Activated naive CD8-positive, alpha-beta T cell treated with anti-CD3 and anti-CD28 coated beads for 36 hours (primary cell): ENCODE measurements at regions not wholly inside any gene's neighbourhood (a gene's known extent, or its start where the extent isn't known, plus 50 kb on each side); places are given as distances from the start of the nearest gene placed in this dataset.
"Not testable (repeated sequence)": the region's sequence is repeated elsewhere in the genome, so short reads cannot be mapped to it uniquely, and the experiment has no call there.

Experiments
- DNase-seq: peaks from one replicate; pipeline ENCODE4 v3.0.0; 2021
- H3K27ac Mint-ChIP-seq: one replicate; pipeline ENCODE4 v1.8.0; 2022; ENCODE audit warnings: mild to moderate bottlenecking, moderate library complexity, mixed read lengths
- H3K27me3 Mint-ChIP-seq: one replicate; pipeline ENCODE4 v1.8.0; 2022; ENCODE audit warnings: mild to moderate bottlenecking, mixed read lengths
- H3K36me3 Mint-ChIP-seq: one replicate; pipeline ENCODE4 v1.8.0; 2021; ENCODE audit warnings: mild to moderate bottlenecking, mixed read lengths
- H3K4me1 Mint-ChIP-seq: one replicate; pipeline ENCODE4 v1.8.0; 2021; ENCODE audit warnings: mixed read lengths
- H3K4me3 Mint-ChIP-seq: one replicate; pipeline ENCODE4 v1.8.0; 2022; ENCODE audit warnings: mild to moderate bottlenecking, moderate library complexity, mixed read lengths
- H3K9me3 Mint-ChIP-seq: one replicate; pipeline ENCODE4 v1.8.0; 2022; ENCODE audit warnings: mixed read lengths

DNA sequence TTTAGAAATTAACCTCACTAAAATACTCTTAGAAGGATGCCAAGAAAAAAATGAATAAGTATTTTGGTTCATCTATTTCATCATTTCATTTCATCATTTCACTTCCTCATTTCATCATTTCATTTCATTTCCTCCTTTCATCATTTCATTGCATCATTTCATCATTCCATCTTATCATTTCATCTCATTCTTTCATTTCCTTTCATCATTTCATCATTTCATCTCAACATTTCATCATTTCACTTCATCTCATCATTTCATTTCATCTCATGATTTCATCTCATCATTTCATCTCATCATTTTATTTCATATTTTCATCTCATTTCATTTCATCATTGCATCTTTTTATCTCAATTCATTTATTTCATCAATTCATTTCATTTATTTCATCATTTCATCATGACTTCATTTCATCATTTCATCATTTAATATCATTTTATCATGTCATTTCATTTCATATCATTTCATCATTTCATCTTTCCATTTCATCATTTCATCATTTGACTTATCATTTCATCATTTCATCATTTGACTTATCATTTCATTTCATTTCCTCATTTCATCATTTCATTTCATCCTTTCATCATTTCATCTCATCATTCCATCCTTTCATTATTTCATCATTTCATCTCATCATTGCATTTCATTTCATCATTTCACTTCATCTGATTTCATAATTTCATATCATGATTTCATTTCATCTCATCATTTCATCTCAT, 129.9 kb downstream of the ZNF92 start:
- H3K27ac Mint-ChIP-seq = no peak overlapping the region
- no peaks in the 10 kb centered on the region for H3K36me3 Mint-ChIP-seq
- H3K27me3 Mint-ChIP-seq = peaks cover 9% of the 10 kb centered on the region
- H3K4me3 Mint-ChIP-seq = no peak overlapping the region
- no peaks in the 10 kb centered on the region for H3K4me1 Mint-ChIP-seq
- DNase-seq = no peak
- H3K9me3 Mint-ChIP-seq = no peaks in the 10 kb centered on the region

- not testable (repeated sequence) for H3K4me1 Mint-ChIP-seq, H3K9me3 Mint-ChIP-seq, DNase-seq, H3K36me3 Mint-ChIP-seq, H3K4me3 Mint-ChIP-seq, H3K27me3 Mint-ChIP-seq, H3K27ac Mint-ChIP-seq
Observed at GRCh38 chr7:65504504-65505319, 131.1 kb downstream of the ZNF92 start.

DNA sequence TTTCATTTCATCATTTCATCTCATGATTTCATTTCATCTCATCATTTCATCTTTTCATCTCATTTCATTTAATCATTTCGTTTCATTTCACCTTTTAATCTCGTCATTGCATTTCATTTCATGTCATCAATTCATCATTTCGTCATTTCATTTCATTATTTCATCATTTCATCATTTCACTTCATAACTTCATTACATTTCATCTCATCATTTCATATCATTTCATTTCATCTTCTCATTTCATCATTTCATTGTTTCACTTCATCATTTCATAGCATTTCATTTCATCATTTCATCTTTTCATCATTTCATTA, 131.6 kb downstream of the ZNF92 start:
- H3K9me3 Mint-ChIP-seq, H3K27ac Mint-ChIP-seq, DNase-seq, H3K4me1 Mint-ChIP-seq, H3K4me3 Mint-ChIP-seq, H3K36me3 Mint-ChIP-seq: not testable (repeated sequence)
- H3K27me3 Mint-ChIP-seq = peaks cover 11% of the 10 kb centered on the region

- Mint-ChIP-seq H3K27me3 (peaks cover 26% of the 10 kb centered on the region), H3K4me3 (peak overlapping the region; percentile 53)
- not testable (repeated sequence) for H3K4me1 Mint-ChIP-seq, DNase-seq, H3K36me3 Mint-ChIP-seq, H3K9me3 Mint-ChIP-seq, H3K27ac Mint-ChIP-seq
Observed at GRCh38 chr7:65508581-65509367, 135.1 kb downstream of the ZNF92 start.

DNA sequence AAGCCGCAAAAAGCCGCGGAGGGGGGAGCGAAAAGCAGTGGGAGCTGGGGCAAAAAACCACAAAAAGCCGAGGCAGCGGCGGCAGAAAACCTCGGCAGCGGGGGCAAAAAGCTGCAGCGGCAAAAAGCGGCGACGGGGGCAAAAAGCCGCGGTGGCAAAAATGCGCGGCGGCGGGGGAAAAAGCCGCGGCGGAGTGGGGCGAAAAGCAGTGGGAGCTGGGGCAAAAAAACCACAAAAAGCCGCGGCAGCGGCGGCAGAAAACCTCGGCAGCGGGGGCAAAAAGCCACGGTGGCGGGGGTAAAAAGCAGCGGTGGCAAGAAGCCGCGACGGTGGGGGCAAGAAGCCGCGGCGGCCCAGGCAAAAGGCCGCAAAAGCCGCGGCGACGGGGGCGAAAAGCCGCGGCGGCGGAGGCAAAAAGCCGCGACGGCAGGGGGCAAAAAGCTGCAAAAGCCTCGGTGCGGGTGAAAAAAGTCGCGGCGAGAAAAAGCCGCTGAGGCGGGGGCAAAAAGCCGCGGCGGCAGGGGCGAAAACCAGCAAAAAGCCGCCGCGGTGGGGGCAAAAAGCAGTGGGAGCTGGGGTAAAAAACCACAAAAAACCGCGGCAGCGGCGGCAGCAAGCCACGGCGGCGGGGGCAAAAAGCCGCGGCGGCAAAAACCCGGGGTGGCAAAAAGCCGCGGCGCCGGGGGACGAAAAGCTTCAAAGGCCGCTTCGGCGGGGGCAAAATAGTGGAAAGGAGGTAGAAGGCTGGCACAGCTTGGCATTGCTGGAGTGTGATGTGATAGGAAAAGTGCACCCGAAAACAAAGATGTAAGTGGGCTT, 135.9 kb downstream of the ZNF92 start:
- Mint-ChIP-seq H3K4me3 (peak overlapping the region; percentile 53), H3K36me3 (no peaks in the 10 kb centered on the region), H3K9me3 (peaks cover 2% of the 10 kb centered on the region), H3K27me3 (peaks cover 30% of the 10 kb centered on the region), H3K4me1 (no peaks in the 10 kb centered on the region), H3K27ac (no peak overlapping the region)
- no peak for DNase-seq

DNA sequence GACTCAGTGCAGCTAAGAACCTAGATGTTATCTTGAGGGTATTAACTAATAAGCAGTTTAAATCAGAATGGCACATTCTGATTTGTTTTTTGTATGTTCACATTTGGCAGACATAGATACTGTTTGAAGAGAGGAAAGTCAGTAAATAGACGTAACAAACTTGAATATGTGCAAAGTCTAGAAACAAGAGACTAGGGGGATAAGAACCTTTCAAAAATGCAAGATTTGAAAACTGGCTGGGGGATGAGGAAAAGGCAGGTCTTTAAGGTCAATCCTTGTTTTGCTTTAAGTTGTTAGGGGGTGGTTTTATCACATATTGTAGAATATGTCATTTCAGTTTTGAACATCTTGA, 136.5 kb downstream of the ZNF92 start:
- H3K27ac Mint-ChIP-seq, H3K36me3 Mint-ChIP-seq, H3K4me1 Mint-ChIP-seq, H3K9me3 Mint-ChIP-seq, DNase-seq: not testable (repeated sequence)
- H3K27me3 Mint-ChIP-seq = peaks cover 33% of the 10 kb centered on the region
- H3K4me3 Mint-ChIP-seq = peak overlapping the region; percentile 13

GRCh38 chr7:65519751-65520150, 146.1 kb downstream of the ZNF92 start:
- not testable (repeated sequence) for H3K27ac Mint-ChIP-seq, H3K4me3 Mint-ChIP-seq, H3K4me1 Mint-ChIP-seq, DNase-seq, H3K36me3 Mint-ChIP-seq, H3K9me3 Mint-ChIP-seq
- H3K27me3 Mint-ChIP-seq = peaks cover 11% of the 10 kb centered on the region

DNA sequence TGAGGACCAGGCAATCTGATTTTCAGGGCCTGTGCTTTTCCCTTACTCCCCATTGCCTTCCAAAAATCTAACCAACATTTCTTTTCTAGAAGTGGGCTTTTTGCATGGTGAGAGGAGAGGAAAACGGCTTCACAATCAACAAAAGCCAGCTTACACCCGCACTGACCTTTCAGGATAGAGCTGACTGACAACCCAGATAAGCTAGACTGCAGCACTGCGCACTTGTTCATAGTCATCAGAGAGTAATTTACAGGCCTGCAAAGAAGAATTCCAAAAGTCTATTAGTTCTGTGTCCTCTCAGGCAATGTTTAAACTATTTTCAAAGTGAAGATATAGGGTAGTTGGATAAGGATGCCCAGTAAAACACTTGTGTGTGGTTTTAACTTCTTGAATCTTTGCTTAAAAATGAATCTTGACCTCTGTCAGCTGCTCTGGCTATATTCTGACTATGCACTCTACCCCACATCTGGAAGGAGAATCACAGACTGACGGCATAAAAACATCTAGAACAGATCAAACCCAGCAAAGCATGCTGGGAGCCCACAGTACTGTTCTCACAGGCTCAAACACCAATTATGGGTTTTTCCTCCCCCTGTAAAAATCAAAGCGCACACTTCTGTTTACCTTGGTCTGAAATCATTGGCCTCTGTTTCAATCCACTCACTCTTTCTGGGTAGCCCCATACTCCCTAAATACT, 172.0 kb downstream of the ZNF92 start:
- not testable (repeated sequence) for H3K27ac Mint-ChIP-seq, H3K4me1 Mint-ChIP-seq

GRCh38 chr7:65549589-65550443, 176.2 kb downstream of the ZNF92 start:
- not testable (repeated sequence) for H3K36me3 Mint-ChIP-seq, H3K27me3 Mint-ChIP-seq, H3K9me3 Mint-ChIP-seq, H3K4me1 Mint-ChIP-seq, H3K4me3 Mint-ChIP-seq, H3K27ac Mint-ChIP-seq, DNase-seq

More for the DNA sequence above, 172.0 kb downstream of the ZNF92 start:
- H3K36me3 Mint-ChIP-seq, H3K9me3 Mint-ChIP-seq, H3K4me3 Mint-ChIP-seq, H3K27me3 Mint-ChIP-seq, DNase-seq: not testable (repeated sequence)

GRCh38 chr7:65550444-65550809, 176.8 kb downstream of the ZNF92 start:
- H3K4me3 Mint-ChIP-seq, H3K36me3 Mint-ChIP-seq, H3K9me3 Mint-ChIP-seq, DNase-seq, H3K4me1 Mint-ChIP-seq, H3K27me3 Mint-ChIP-seq, H3K27ac Mint-ChIP-seq: not testable (repeated sequence)

DNA sequence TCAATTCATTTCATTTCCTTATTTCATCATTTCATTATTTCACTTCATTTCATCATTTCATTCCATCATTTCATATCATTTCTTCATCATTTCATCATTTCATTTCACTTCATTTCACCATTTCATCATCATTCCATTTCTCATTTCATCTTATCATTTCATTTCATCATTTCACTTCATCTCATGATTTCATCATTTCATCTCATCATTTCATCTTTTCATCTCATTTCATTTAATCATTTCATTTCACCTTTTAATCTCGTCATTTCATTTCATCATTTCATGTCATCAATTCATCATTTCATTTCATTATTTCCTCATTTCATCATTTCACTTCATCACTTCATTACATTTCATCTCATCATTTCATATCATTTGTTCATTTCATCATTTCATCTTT, 177.4 kb downstream of the ZNF92 start:
- not testable (repeated sequence) for H3K4me3 Mint-ChIP-seq, H3K36me3 Mint-ChIP-seq, H3K9me3 Mint-ChIP-seq, H3K27ac Mint-ChIP-seq, H3K4me1 Mint-ChIP-seq, H3K27me3 Mint-ChIP-seq, DNase-seq

GRCh38 chr7:65554553-65555476, 181.2 kb downstream of the ZNF92 start:
- H3K27ac Mint-ChIP-seq, H3K27me3 Mint-ChIP-seq, H3K9me3 Mint-ChIP-seq, H3K4me1 Mint-ChIP-seq, H3K4me3 Mint-ChIP-seq, H3K36me3 Mint-ChIP-seq, DNase-seq: not testable (repeated sequence)

- H3K9me3 Mint-ChIP-seq, H3K27ac Mint-ChIP-seq, H3K4me1 Mint-ChIP-seq, DNase-seq, H3K36me3 Mint-ChIP-seq, H3K27me3 Mint-ChIP-seq, H3K4me3 Mint-ChIP-seq: not testable (repeated sequence)
Observed at GRCh38 chr7:65558584-65558983, 184.9 kb downstream of the ZNF92 start.
